Hypothalamus (tissue), 51 donors: ENCODE measurements at regions not wholly inside any gene's neighbourhood (a gene's known extent, or its start where the extent isn't known, plus 50 kb on each side); places are given as distances from the start of the nearest gene placed in this dataset.
A peak's percentile ranks its signal among the peaks of the same experiment; 100 is the strongest.

ENCODE experiments used
- DNase-seq, 51 donors: peaks; one replicate each; lab custom pipeline; 2025; lab: John Stamatoyannopoulos, UW

- no peak for DNase-seq
Measured at GRCh38 chr5:124648902-124649467, 97.5 kb downstream of the ZNF608 start.

- no peak for DNase-seq
Measured at GRCh38 chr5:124647352-124647751, 99.1 kb downstream of the ZNF608 start.

GRCh38 chr5:124645396-124645795 lies 101.0 kb downstream of the ZNF608 start:
- DNase-seq, result no peak

GRCh38 chr5:124644582-124644981 lies 101.9 kb downstream of the ZNF608 start:
- no peak for DNase-seq

- no peak for DNase-seq
Measured at GRCh38 chr5:124644138-124644537, 102.3 kb downstream of the ZNF608 start.

- no peak for DNase-seq
Measured at GRCh38 chr5:124643336-124643735, 103.1 kb downstream of the ZNF608 start.

GRCh38 chr5:124642151-124642550 lies 104.3 kb downstream of the ZNF608 start:
- DNase-seq, result no peak

GRCh38 chr5:124641154-124641792 lies 105.2 kb downstream of the ZNF608 start:
- DNase-seq, result no peak

- DNase-seq, result no peak
Measured at GRCh38 chr5:124639095-124639665, 107.3 kb downstream of the ZNF608 start.

- no peak for DNase-seq
Measured at GRCh38 chr5:124637011-124637410, 109.4 kb downstream of the ZNF608 start.

- no peak for DNase-seq
Measured at GRCh38 chr5:124634741-124635323, 111.6 kb downstream of the ZNF608 start.

- DNase-seq, result no peak
Measured at GRCh38 chr5:124634228-124634739, 112.2 kb downstream of the ZNF608 start.

GRCh38 chr5:124633209-124633608 lies 113.2 kb downstream of the ZNF608 start:
- no peak for DNase-seq

GRCh38 chr5:124631874-124632550 lies 114.4 kb downstream of the ZNF608 start:
- DNase-seq, result no peak

- DNase-seq, result no peak
Measured at GRCh38 chr5:124630767-124631704, 115.4 kb downstream of the ZNF608 start.

GRCh38 chr5:124628721-124629596 lies 117.5 kb downstream of the ZNF608 start:
- peak in 8 of 51 donors; percentile 16 to 35 (median 26) for DNase-seq

- DNase-seq, result peak in 2 of 51 donors; percentile 20 to 24
Measured at GRCh38 chr5:124627815-124628595, 118.4 kb downstream of the ZNF608 start.

GRCh38 chr5:124626053-124626452 lies 120.4 kb downstream of the ZNF608 start:
- DNase-seq, result no peak
